ENCODE measurements at regions not wholly inside any gene's neighbourhood (a gene's known extent, or its start where the extent isn't known, plus 50 kb on each side); places are given as distances from the start of the nearest gene placed in this dataset.

DNA sequence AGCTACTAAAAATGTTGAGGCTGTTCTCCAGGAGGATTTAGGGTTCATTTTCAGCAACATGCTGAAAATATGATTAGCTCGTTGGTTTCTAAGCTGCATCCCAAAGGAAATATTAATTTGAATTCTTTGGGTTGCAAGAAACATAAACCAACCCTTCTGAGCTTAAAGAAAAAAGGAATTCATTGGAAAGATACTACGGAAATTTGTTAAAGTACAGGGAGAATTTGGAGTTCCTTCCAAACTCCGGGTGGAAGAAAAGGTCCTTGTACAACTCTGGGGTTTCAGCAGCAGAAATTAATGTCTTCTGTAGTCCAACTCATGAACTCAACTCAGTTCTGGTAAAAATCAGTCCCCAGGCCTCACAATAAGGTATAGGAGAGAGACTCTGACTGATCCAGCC is 712.9 kb downstream of the UTRN start:
- Histone ChIP-seq H2BK120ac (replicated peaks; ENCODE audit: low read depth, low read length) (no peak overlapping the region), H2AFZ (ENCODE audit: low read length) (no peak overlapping the region), H4K8ac (ENCODE audit: extremely low read depth, insufficient read depth, low read length) (no peak overlapping the region), H4K91ac (replicated peaks; ENCODE audit: insufficient read length, low read length) (no peak overlapping the region), H3K27me3 (replicated peaks in 1 of 4; ENCODE audit: control insufficient read depth in 3 of 4, extremely low read depth in 1 of 4, insufficient read depth in 3 of 4, low read length in 3 of 4) (peaks cover 0 to 2% (median 0%) of the 10 kb centered on the region in 4 experiments; a peak in 1 of 7 replicates), H2BK20ac (ENCODE audit: low read length) (no peak overlapping the region), H3K4me2 (ENCODE audit: insufficient read depth in 1 of 2, low read depth in 2 of 2, low read length in 2 of 2) (no peak overlapping the region), H2BK5ac (ENCODE audit: low read depth, low read length) (no peak overlapping the region), H3K4ac (replicated peaks; ENCODE audit: insufficient read length, low read depth, low read length) (no peak overlapping the region), H3K9ac (replicated peaks in 1 of 4; ENCODE audit: extremely low read depth in 1 of 4, low read depth in 3 of 4, low read length in 3 of 4) (no peak overlapping the region), H3K27ac (ENCODE audit: low read depth, low read length) (no peak overlapping the region), H3K23ac (ENCODE audit: insufficient read length) (no peak overlapping the region), H3K4me1 (replicated peaks in 1 of 4; ENCODE audit: control insufficient read depth in 3 of 4, insufficient read depth in 4 of 4, low read length in 3 of 4) (0 out of 7 replicates have a peak, but pooled peaks cover 0 to 2% (median 0%) of the 10 kb centered on the region in 4 experiments), H4K20me1 (replicated peaks in 1 of 2; ENCODE audit: control insufficient read depth in 1 of 2, insufficient read depth in 2 of 2, low read length in 2 of 2) (no peaks in the 10 kb centered on the region), H2AK5ac (ENCODE audit: low read depth, low read length) (no peak overlapping the region), H3K9me3 (ENCODE audit: insufficient read depth in 2 of 2, low read depth in 1 of 2, low read length in 1 of 2) (no peaks in the 10 kb centered on the region), H3K36me3 (ENCODE audit: control insufficient read depth in 2 of 4, insufficient read depth in 4 of 4, low read length in 3 of 4) (no peaks in the 10 kb centered on the region), H3K56ac (replicated peaks; ENCODE audit: insufficient read length, low read depth, low read length) (no peak overlapping the region), H3K23me2 (ENCODE audit: low read depth, low read length) (no peaks in the 10 kb centered on the region), H3K79me1 (ENCODE audit: low read depth, low read length) (no peaks in the 10 kb centered on the region), H3K79me2 (ENCODE audit: control insufficient read depth in 1 of 2, insufficient read depth in 2 of 2, low read length in 2 of 2) (no peaks in the 10 kb centered on the region), H3K18ac (ENCODE audit: extremely low read depth, low read length) (no peak overlapping the region), H2BK12ac (ENCODE audit: low read depth, low read length) (no peak overlapping the region), H3K14ac (ENCODE audit: insufficient read length) (no peak overlapping the region), H2BK15ac (ENCODE audit: low read length) (no peak overlapping the region), H3K4me3 (ENCODE audit: extremely low read depth in 1 of 4, insufficient read depth in 2 of 4, low read depth in 3 of 4, low read length in 4 of 4) (no peak overlapping the region), H4K5ac (ENCODE audit: insufficient read length, low read depth, low read length) (no peak overlapping the region)
- WGBS, 2 experiments (ENCODE audit: extremely low coverage in 1 of 2, insufficient coverage in 1 of 2, insufficient read length in 1 of 2, insufficient replicate concordance in 2 of 2, low coverage in 1 of 2, low lambda C conversion rate in 2 of 2, missing lambda C conversion rate in 1 of 2), result 88% methylated on average over 3 of the region's 3 CpGs; no CpG with 5 or more reads in 1 of the 2 experiments
- TF ChIP-seq BRCA1 (IDR thresholded peaks at IDR 0.05; ENCODE audit: low read depth, low read length), result no peak
- TF ChIP-seq, protein P1, sequence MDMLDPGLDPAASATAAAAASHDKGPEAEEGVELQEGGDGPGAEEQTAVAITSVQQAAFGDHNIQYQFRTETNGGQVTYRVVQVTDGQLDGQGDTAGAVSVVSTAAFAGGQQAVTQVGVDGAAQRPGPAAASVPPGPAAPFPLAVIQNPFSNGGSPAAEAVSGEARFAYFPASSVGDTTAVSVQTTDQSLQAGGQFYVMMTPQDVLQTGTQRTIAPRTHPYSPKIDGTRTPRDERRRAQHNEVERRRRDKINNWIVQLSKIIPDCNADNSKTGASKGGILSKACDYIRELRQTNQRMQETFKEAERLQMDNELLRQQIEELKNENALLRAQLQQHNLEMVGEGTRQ (IDR thresholded peaks at IDR 0.05; ENCODE audit: low read length), result no peak
- no peak for TF ChIP-seq KDM5A (IDR thresholded peaks at IDR 0.05; ENCODE audit: low read length)
- no peak for TF ChIP-seq RXRA (IDR thresholded peaks at IDR 0.05; ENCODE audit: insufficient read depth, low read depth, low read length)
- no peak for TF ChIP-seq NANOG (IDR thresholded peaks at IDR 0.05; ENCODE audit: insufficient read depth, low read depth, low read length, poor library complexity, severe bottlenecking)
- no peak for TF ChIP-seq TAF7 (optimal IDR thresholded peaks at IDR 0.05; ENCODE audit: borderline replicate concordance, low read depth, low read length)
- TF ChIP-seq KDM4A (IDR thresholded peaks at IDR 0.05; ENCODE audit: low read depth, low read length, severe bottlenecking), result no peak
- no peak for TF ChIP-seq RFX5 (IDR thresholded peaks at IDR 0.05; ENCODE audit: borderline replicate concordance, low read depth, low read length)
- no peak for TF ChIP-seq CHD1 (IDR thresholded peaks at IDR 0.05; ENCODE audit: low read depth, low read length)
- TF ChIP-seq SIRT6 (IDR thresholded peaks at IDR 0.05; ENCODE audit: low read length), result no peak
- no peak for TF ChIP-seq CBX8 (IDR thresholded peaks at IDR 0.05; ENCODE audit: borderline replicate concordance, low read depth, low read length)
- ChIA-PET CTCF (ENCODE audit: partially characterized antibody) (interaction anchor here (1.0 to 1.9 kb wide), 4 partner anchors 9 to 43 kb away, joined by 3 to 8 read pairs (median 3); no protein-coding TSS in a partner anchor), POLR2A (ENCODE audit: partially characterized antibody) (no interaction called here)
- DNase-seq (ENCODE audit: low read depth in 1 of 2, low spot score in 2 of 2) (no peak), FAIRE-seq (no peak)

Measured in H1 (cell line).